ENCODE measurements at regions not wholly inside any gene's neighbourhood (a gene's known extent, or its start where the extent isn't known, plus 50 kb on each side); places are given as distances from the start of the nearest gene placed in this dataset.
A peak's percentile ranks its signal among the peaks of the same experiment; 100 is the strongest.

- DNase-seq (ENCODE audit: low read depth) = no peak
These were observed 247.1 kb upstream of the LMCD1 start for GRCh38 chr3:8254489-8254888.

- no peak for DNase-seq (ENCODE audit: low read depth)
These were observed 245.9 kb upstream of the LMCD1 start for GRCh38 chr3:8255725-8256124.

GRCh38 chr3:8256441-8257071 is 245.1 kb upstream of the LMCD1 start:
- no peak for DNase-seq (ENCODE audit: low read depth)

- no peak for DNase-seq (ENCODE audit: low read depth)
These were observed 240.6 kb upstream of the LMCD1 start for GRCh38 chr3:8261018-8261417.

- DNase-seq (ENCODE audit: low read depth) = peak; percentile 0
These were observed 234.9 kb upstream of the LMCD1 start for GRCh38 chr3:8266730-8267131.

GRCh38 chr3:8273479-8273878 is 228.1 kb upstream of the LMCD1 start:
- DNase-seq (ENCODE audit: low read depth) = no peak

- no peak for DNase-seq (ENCODE audit: low read depth)
These were observed 225.6 kb upstream of the LMCD1 start for GRCh38 chr3:8276056-8276455.

- no peak for DNase-seq (ENCODE audit: low read depth)
These were observed 225.1 kb upstream of the LMCD1 start for GRCh38 chr3:8276506-8276905.

- DNase-seq (ENCODE audit: low read depth) = no peak
These were observed 223.2 kb upstream of the LMCD1 start for GRCh38 chr3:8278448-8278847.

- DNase-seq (ENCODE audit: low read depth) = no peak
These were observed 222.1 kb upstream of the LMCD1 start for GRCh38 chr3:8279476-8279875.

GRCh38 chr3:8279886-8280550 is 221.6 kb upstream of the LMCD1 start:
- no peak for DNase-seq (ENCODE audit: low read depth)

GRCh38 chr3:8282541-8283165 is 219.0 kb upstream of the LMCD1 start:
- no peak for DNase-seq (ENCODE audit: low read depth)

- no peak for DNase-seq (ENCODE audit: low read depth)
These were observed 218.4 kb upstream of the LMCD1 start for GRCh38 chr3:8283193-8283592.

GRCh38 chr3:8286086-8286485 is 215.5 kb upstream of the LMCD1 start:
- DNase-seq (ENCODE audit: low read depth) = no peak

- no peak for DNase-seq (ENCODE audit: low read depth)
These were observed 214.9 kb upstream of the LMCD1 start for GRCh38 chr3:8286749-8287148.

- DNase-seq (ENCODE audit: low read depth) = no peak
These were observed 211.0 kb upstream of the LMCD1 start for GRCh38 chr3:8290611-8291010.

- DNase-seq (ENCODE audit: low read depth) = no peak
These were observed 205.2 kb upstream of the LMCD1 start for GRCh38 chr3:8296461-8296860.

- DNase-seq (ENCODE audit: low read depth) = no peak
These were observed 203.3 kb upstream of the LMCD1 start for GRCh38 chr3:8298021-8298954.

GRCh38 chr3:8301977-8302735 is 199.5 kb upstream of the LMCD1 start:
- peak; percentile 35 for DNase-seq (ENCODE audit: low read depth)

- DNase-seq (ENCODE audit: low read depth) = peak; percentile 10
These were observed 198.2 kb upstream of the LMCD1 start for GRCh38 chr3:8303466-8303865.

GRCh38 chr3:8305371-8305770 is 196.3 kb upstream of the LMCD1 start:
- DNase-seq (ENCODE audit: low read depth) = no peak

All from M059J (cell line).